Activated CD4-positive, alpha-beta T cell treated with anti-CD3 and anti-CD28 coated beads, Interleukin-10, Interleukin-2, amounts not matched to agents 100 ng/mL and 50 ng/mL, durations not matched to agents 16 hours and 8 hours (primary cell): ENCODE measurements at regions not wholly inside any gene's neighbourhood (a gene's known extent, or its start where the extent isn't known, plus 50 kb on each side); places are given as distances from the start of the nearest gene placed in this dataset.

Experiments
- DNase-seq: peaks from one replicate; pipeline ENCODE4 v3.0.0-alpha.2; 2020

- DNase-seq: peak; percentile 15
Observed at GRCh38 chr10:131743190-131744151, 157.3 kb upstream of the PPP2R2D start.

- no peak for DNase-seq
Observed at GRCh38 chr10:131744346-131744745, 156.5 kb upstream of the PPP2R2D start.

- DNase-seq: no peak
Observed at GRCh38 chr10:131745591-131745990, 155.2 kb upstream of the PPP2R2D start.

- DNase-seq: no peak
Observed at GRCh38 chr10:131746241-131746711, 154.5 kb upstream of the PPP2R2D start.

GRCh38 chr10:131746785-131747184 is 154.0 kb upstream of the PPP2R2D start:
- no peak for DNase-seq

- DNase-seq: no peak
Observed at GRCh38 chr10:131747251-131747650, 153.6 kb upstream of the PPP2R2D start.

- no peak for DNase-seq
Observed at GRCh38 chr10:131747791-131748190, 153.0 kb upstream of the PPP2R2D start.

GRCh38 chr10:131748191-131748590 is 152.6 kb upstream of the PPP2R2D start:
- no peak for DNase-seq

GRCh38 chr10:131748831-131749766 is 151.7 kb upstream of the PPP2R2D start:
- no peak for DNase-seq

- DNase-seq: no peak
Observed at GRCh38 chr10:131749767-131750142, 151.1 kb upstream of the PPP2R2D start.

GRCh38 chr10:131750171-131750895 is 150.5 kb upstream of the PPP2R2D start:
- no peak for DNase-seq

- DNase-seq: no peak
Observed at GRCh38 chr10:131750973-131751826, 149.6 kb upstream of the PPP2R2D start.

- DNase-seq: no peak
Observed at GRCh38 chr10:131751827-131752775, 148.7 kb upstream of the PPP2R2D start.

GRCh38 chr10:131753336-131753735 is 147.5 kb upstream of the PPP2R2D start:
- DNase-seq: no peak

- no peak for DNase-seq
Observed at GRCh38 chr10:131755200-131755599, 145.6 kb upstream of the PPP2R2D start.

GRCh38 chr10:131757285-131758058 is 143.3 kb upstream of the PPP2R2D start:
- no peak for DNase-seq

- DNase-seq: no peak
Observed at GRCh38 chr10:131758062-131758938, 142.5 kb upstream of the PPP2R2D start.

GRCh38 chr10:131758939-131759301 is 141.9 kb upstream of the PPP2R2D start:
- DNase-seq: no peak

- no peak for DNase-seq
Observed at GRCh38 chr10:131759347-131759746, 141.5 kb upstream of the PPP2R2D start.
